ENCODE measurements at regions not wholly inside any gene's neighbourhood (a gene's known extent, or its start where the extent isn't known, plus 50 kb on each side); places are given as distances from the start of the nearest gene placed in this dataset.
"Not testable (repeated sequence)": the region's sequence is repeated elsewhere in the genome, so short reads cannot be mapped to it uniquely, and the experiment has no call there.

- intact Hi-C loops (cut with micrococcal nuclease); H3K4me3 Mint-ChIP-seq; H3K4me1 Mint-ChIP-seq (ENCODE audit: low read depth); H3K27ac Mint-ChIP-seq; DNase-seq (ENCODE audit: low spot score); H3K9me3 Mint-ChIP-seq; H3K27me3 Mint-ChIP-seq (ENCODE audit: insufficient read depth): not testable (repeated sequence)
- peaks cover 12% of the 10 kb centered on the region for H3K36me3 Mint-ChIP-seq (ENCODE audit: low read depth)
Observed at GRCh38 chr16:29087673-29088072, 102.8 kb downstream of the LAT start.

GRCh38 chr16:29081829-29082639, 97.2 kb downstream of the LAT start:
- intact Hi-C loops (cut with micrococcal nuclease); H3K27me3 Mint-ChIP-seq (ENCODE audit: insufficient read depth); H3K36me3 Mint-ChIP-seq (ENCODE audit: low read depth); H3K4me1 Mint-ChIP-seq (ENCODE audit: low read depth); H3K9me3 Mint-ChIP-seq; H3K27ac Mint-ChIP-seq: not testable (repeated sequence)
- H3K4me3 Mint-ChIP-seq: peak overlapping the region; percentile 80
- peak; percentile 17 for DNase-seq (ENCODE audit: low spot score)

GRCh38 chr16:29074554-29075402, 89.9 kb downstream of the LAT start:
- peak; percentile 24 for DNase-seq (ENCODE audit: low spot score)

GRCh38 chr16:29062235-29062634, 77.4 kb downstream of the LAT start:
- DNase-seq (ENCODE audit: low spot score); H3K9me3 Mint-ChIP-seq; H3K4me3 Mint-ChIP-seq; H3K27ac Mint-ChIP-seq; H3K4me1 Mint-ChIP-seq (ENCODE audit: low read depth); H3K36me3 Mint-ChIP-seq (ENCODE audit: low read depth); intact Hi-C loops (cut with micrococcal nuclease); H3K27me3 Mint-ChIP-seq (ENCODE audit: insufficient read depth): not testable (repeated sequence)

More at GRCh38 chr16:29074554-29075402, 89.9 kb downstream of the LAT start:
- H3K27me3 Mint-ChIP-seq (ENCODE audit: insufficient read depth); H3K4me1 Mint-ChIP-seq (ENCODE audit: low read depth); H3K9me3 Mint-ChIP-seq; H3K36me3 Mint-ChIP-seq (ENCODE audit: low read depth); intact Hi-C loops (cut with micrococcal nuclease): not testable (repeated sequence)
- peak overlapping the region; percentile 88 for H3K4me3 Mint-ChIP-seq
- peak overlapping the region; percentile 95 for H3K27ac Mint-ChIP-seq

- H3K27me3 Mint-ChIP-seq (ENCODE audit: insufficient read depth); H3K36me3 Mint-ChIP-seq (ENCODE audit: low read depth); H3K27ac Mint-ChIP-seq; DNase-seq (ENCODE audit: low spot score); H3K4me1 Mint-ChIP-seq (ENCODE audit: low read depth); H3K9me3 Mint-ChIP-seq; intact Hi-C loops (cut with micrococcal nuclease); H3K4me3 Mint-ChIP-seq: not testable (repeated sequence)
Observed at GRCh38 chr16:29061467-29061921, 76.6 kb downstream of the LAT start.

- H3K36me3 Mint-ChIP-seq (ENCODE audit: low read depth); H3K27ac Mint-ChIP-seq; intact Hi-C loops (cut with micrococcal nuclease): not testable (repeated sequence)
Observed at GRCh38 chr16:29060022-29060810, 75.4 kb downstream of the LAT start.

GRCh38 chr16:29059575-29059974, 74.7 kb downstream of the LAT start:
- DNase-seq (ENCODE audit: low spot score); H3K27me3 Mint-ChIP-seq (ENCODE audit: insufficient read depth); H3K27ac Mint-ChIP-seq; H3K9me3 Mint-ChIP-seq; H3K4me3 Mint-ChIP-seq; H3K4me1 Mint-ChIP-seq (ENCODE audit: low read depth); H3K36me3 Mint-ChIP-seq (ENCODE audit: low read depth); intact Hi-C loops (cut with micrococcal nuclease): not testable (repeated sequence)

More at GRCh38 chr16:29060022-29060810, 75.4 kb downstream of the LAT start:
- not testable (repeated sequence) for H3K27me3 Mint-ChIP-seq (ENCODE audit: insufficient read depth); H3K4me3 Mint-ChIP-seq; H3K4me1 Mint-ChIP-seq (ENCODE audit: low read depth); H3K9me3 Mint-ChIP-seq; DNase-seq (ENCODE audit: low spot score)
